ENCODE measurements at regions not wholly inside any gene's neighbourhood (a gene's known extent, or its start where the extent isn't known, plus 50 kb on each side); places are given as distances from the start of the nearest gene placed in this dataset.

GRCh38 chr21:31596055-31596454 is 63.4 kb upstream of the SOD1 start:
- H3K27ac ChIP-seq (ENCODE audit: insufficient read length, low read depth, low read length) = no peak overlapping the region
- H3K27me3 Mint-ChIP-seq (ENCODE audit: low read depth) = no peaks in the 10 kb centered on the region; the same call in 1 of the 2 replicates
- no peak for TF ChIP-seq CTCF (conservative IDR thresholded peaks at IDR 0.05)
- no peaks in the 10 kb centered on the region for H4K20me1 ChIP-seq (ENCODE audit: control insufficient read depth, insufficient read depth, insufficient read length)
- H4K8ac ChIP-seq (replicated peaks; ENCODE audit: insufficient read length, low read depth, low read length) = no peak overlapping the region
- H4K91ac ChIP-seq (ENCODE audit: insufficient read length, low read depth, low read length) = no peak overlapping the region
- H3K27me3 ChIP-seq (ENCODE audit: insufficient read depth, low read length) = no peaks in the 10 kb centered on the region
- no peak overlapping the region for H3K23ac ChIP-seq (ENCODE audit: insufficient read length, low read depth, low read length)
- no peaks in the 10 kb centered on the region for H3K23me2 ChIP-seq (ENCODE audit: insufficient read length, low read depth, low read length, poor library complexity, severe bottlenecking)
- H2AK5ac ChIP-seq (ENCODE audit: insufficient read length, low read length) = no peak overlapping the region
- H3K9me3 Mint-ChIP-seq = peaks cover 0 to 5% of the 10 kb centered on the region in 2 experiments; a peak in 1 of 5 replicates
- H3K27ac Mint-ChIP-seq = no peak overlapping the region
- no peak overlapping the region for H2AFZ ChIP-seq (ENCODE audit: low read length)
- H2BK20ac ChIP-seq (ENCODE audit: low read depth, low read length, poor library complexity, severe bottlenecking) = no peak overlapping the region
- H3K9me3 ChIP-seq (ENCODE audit: control insufficient read depth, low read depth, low read length) = no peaks in the 10 kb centered on the region
- H3K9ac ChIP-seq (ENCODE audit: extremely low read depth, insufficient read length, low read length) = no peak overlapping the region
- no peak overlapping the region for H2BK15ac ChIP-seq (ENCODE audit: low read depth, low read length)
- no peak overlapping the region for H3T11ph ChIP-seq (ENCODE audit: low read length)
- H3K56ac ChIP-seq (ENCODE audit: insufficient read length, low read depth, low read length) = no peak overlapping the region
- H2BK5ac ChIP-seq (ENCODE audit: insufficient read length, low read length) = no peak overlapping the region
- no peak for DNase-seq
- H3K4me2 ChIP-seq (ENCODE audit: insufficient read depth, insufficient read length, low read length) = no peak overlapping the region
- no peak overlapping the region for H3K4me3 Mint-ChIP-seq
- H3K36me3 Mint-ChIP-seq (ENCODE audit: insufficient read depth in 1 of 3, low read depth in 3 of 3) = no peaks in the 10 kb centered on the region
- no peak overlapping the region for H2BK12ac ChIP-seq (ENCODE audit: insufficient read length, low read depth, low read length)
- peaks cover 7 to 17% of the 10 kb centered on the region in 2 experiments for H3K4me1 Mint-ChIP-seq
- H3K4ac ChIP-seq (ENCODE audit: low read depth, low read length) = no peak overlapping the region
- no peak overlapping the region for H3K18ac ChIP-seq (ENCODE audit: insufficient read length, low read depth, low read length)
- H3K79me2 ChIP-seq (ENCODE audit: insufficient read depth, low read length) = no peaks in the 10 kb centered on the region
- no peaks in the 10 kb centered on the region for H3K79me1 ChIP-seq (ENCODE audit: insufficient read depth, low read depth, low read length, poor library complexity, severe bottlenecking)
- WGBS (ENCODE audit: extremely low coverage, insufficient read length, low lambda C conversion rate) = no CpG with 5 or more reads among the region's 8 CpGs
- no peak overlapping the region for H2BK120ac ChIP-seq (ENCODE audit: low read depth, low read length, poor library complexity, severe bottlenecking)
- no peak overlapping the region for H4K5ac ChIP-seq (ENCODE audit: insufficient read length, low read depth, low read length)
- no peaks in the 10 kb centered on the region for H3K4me1 ChIP-seq (ENCODE audit: insufficient read depth, low read length)
- no peak overlapping the region for H3K14ac ChIP-seq (ENCODE audit: insufficient read depth, low read length)
